ENCODE measurements at regions not wholly inside any gene's neighbourhood (a gene's known extent, or its start where the extent isn't known, plus 50 kb on each side); places are given as distances from the start of the nearest gene placed in this dataset.

- no peak for TF ChIP-seq CTCF (conservative IDR thresholded peaks at IDR 0.05; ENCODE audit: low read depth in 2 of 2)
- no peak for TF ChIP-seq POLR2AphosphoS5 (IDR thresholded peaks at IDR 0.05; ENCODE audit: low read depth)
- no peak for TF ChIP-seq REST (IDR thresholded peaks at IDR 0.05; ENCODE audit: unreplicated experiment)
- TF ChIP-seq EZH2phosphoT487 (IDR thresholded peaks at IDR 0.05; ENCODE audit: unreplicated experiment), result no peak
- no peak for TF ChIP-seq CREB1 (CRISPR knock-in tag; IDR thresholded peaks at IDR 0.05; ENCODE audit: low read depth)
- TF ChIP-seq STAT1 (IDR thresholded peaks at IDR 0.05; ENCODE audit: unreplicated experiment), result no peak
- no peak for TF ChIP-seq EZH2 (IDR thresholded peaks at IDR 0.05; ENCODE audit: low read depth, unreplicated experiment)
Observed at GRCh38 chr13:59415498-59415897, 748.2 kb downstream of the DIAPH3 start.

All from GM23338 (cell line).